Neural cell (in vitro differentiated cells): ENCODE measurements at regions not wholly inside any gene's neighbourhood (a gene's known extent, or its start where the extent isn't known, plus 50 kb on each side); places are given as distances from the start of the nearest gene placed in this dataset.

Source experiments
- H2AFZ ChIP-seq: fragments of 200-600, 300-800 bp; sonication (generic), shearing (Covaris generic); 2 replicates; pipeline ENCODE4 v1.6.0; 2014; ENCODE audit warnings: low read depth, mild to moderate bottlenecking, antibody characterized with exemption, low read length, moderate library complexity
- H3F3A ChIP-seq: fragments of 200-600 bp; shearing (Covaris generic); 2 replicates; pipeline ENCODE4 v1.6.1; 2016; ENCODE audit warnings: mild to moderate bottlenecking, moderate library complexity, mixed read lengths, antibody characterized with exemption, low read length; ENCODE audit not compliant: insufficient read depth, poor library complexity, severe bottlenecking
- H3K27ac ChIP-seq: fragments of 200-600, 300-800 bp; sonication (generic), shearing (Covaris generic); 2 replicates; pipeline ENCODE4 v1.5.1; 2014; ENCODE audit warnings: mild to moderate bottlenecking, low read length, moderate library complexity
- H3K27me3 ChIP-seq: fragments of 300-800, 200-600 bp; sonication (generic), shearing (Covaris generic); 2 replicates; pipeline ENCODE4 v1.6.0; 2014; ENCODE audit warnings: mild to moderate bottlenecking, low read depth, low read length, moderate library complexity; ENCODE audit not compliant: insufficient read depth
- H3K36me3 ChIP-seq: fragments of 300-800, 200-600 bp; sonication (generic), shearing (Covaris generic); 2 replicates; pipeline ENCODE4 v1.5.1; 2014; ENCODE audit warnings: mild to moderate bottlenecking, antibody characterized with exemption, low read length, moderate library complexity; ENCODE audit not compliant: insufficient read depth
- H3K4me2 ChIP-seq: fragments of 300-800, 200-600 bp; sonication (generic), shearing (Covaris generic); 2 replicates; pipeline ENCODE4 v1.6.0; 2014; ENCODE audit warnings: mild to moderate bottlenecking, low read length
- H3K4me3 ChIP-seq: fragments of 300-800, 200-600 bp; sonication (generic), shearing (Covaris generic); 2 replicates; pipeline ENCODE4 v1.5.1; 2014; ENCODE audit warnings: mild to moderate bottlenecking, low read length, moderate library complexity
- H3K79me2 ChIP-seq: fragments of 200-600 bp; shearing (Covaris generic); replicated peaks from 2 replicates; pipeline ENCODE4 v1.6.0; 2014; ENCODE audit warnings: mild to moderate bottlenecking, low read length, moderate library complexity; ENCODE audit not compliant: insufficient read depth
- H3K9ac ChIP-seq: fragments of 300-800, 200-600 bp; sonication (generic), shearing (Covaris generic); 2 replicates; pipeline ENCODE4 v1.6.1; 2016; ENCODE audit warnings: mild to moderate bottlenecking, low read length, mixed read lengths
- H3K9me2 ChIP-seq: fragments of 200-600 bp; shearing (Covaris generic); 2 replicates; pipeline ENCODE4 v1.6.1; 2016; ENCODE audit warnings: mild to moderate bottlenecking, low read length, mixed read lengths; ENCODE audit not compliant: insufficient read depth
- H3K9me3 ChIP-seq: fragments of 200-600, 300-800 bp; sonication (generic), shearing (Covaris generic); 2 replicates; pipeline ENCODE4 v1.6.1; 2016; ENCODE audit warnings: mild to moderate bottlenecking, mixed run types, low read length, moderate library complexity, mixed read lengths
- H4K20me1 ChIP-seq: fragments of 200-600 bp; shearing (Covaris generic); 2 replicates; pipeline ENCODE4 v1.6.1; 2016; ENCODE audit warnings: mild to moderate bottlenecking, mixed run types; ENCODE audit not compliant: insufficient read depth
- CTCF ChIP-seq: fragments of 450-650 bp; IDR thresholded peaks from 2 replicates; pipeline ENCODE4 v1.5.1; 2014; ENCODE audit warnings: antibody characterized with exemption, mild to moderate bottlenecking, moderate library complexity; ENCODE audit not compliant: poor library complexity, severe bottlenecking
- EP300 ChIP-seq: fragments of 450-650 bp; conservative IDR thresholded peaks from 2 replicates; pipeline ENCODE4 v1.6.1; 2014; ENCODE audit warnings: antibody characterized with exemption, mild to moderate bottlenecking, moderate library complexity; ENCODE audit not compliant: poor library complexity, severe bottlenecking
- EZH2 ChIP-seq: fragments of 200-600, 300-800 bp; shearing (Covaris generic), sonication (generic); IDR thresholded peaks from 2 replicates; pipeline ENCODE4 v1.6.1; 2014; ENCODE audit warnings: antibody characterized with exemption, low read length, borderline replicate concordance, mild to moderate bottlenecking; ENCODE audit not compliant: insufficient read depth, poor library complexity, severe bottlenecking
- MXI1 ChIP-seq: fragments of 450-650 bp; conservative IDR thresholded peaks from 2 replicates; pipeline ENCODE4 v1.6.1; 2014; ENCODE audit warnings: antibody characterized with exemption, mild to moderate bottlenecking; ENCODE audit not compliant: poor library complexity, severe bottlenecking
- POLR2AphosphoS5 ChIP-seq: IDR thresholded peaks from 2 replicates; pipeline ENCODE4 v1.6.1; 2012
- RAD21 ChIP-seq: fragments of 450-650 bp; conservative IDR thresholded peaks from 2 replicates; pipeline ENCODE4 v1.6.1; 2014; ENCODE audit warnings: antibody characterized with exemption, mild to moderate bottlenecking, moderate library complexity
- REST ChIP-seq: IDR thresholded peaks from 2 replicates; pipeline ENCODE4 v1.6.1; 2012; ENCODE audit warnings: borderline replicate concordance
- SMC3 ChIP-seq: fragments of 450-650 bp; conservative IDR thresholded peaks from 2 replicates; pipeline ENCODE4 v1.6.1; 2014; ENCODE audit warnings: antibody characterized with exemption, mild to moderate bottlenecking, moderate library complexity; ENCODE audit not compliant: poor library complexity
- TAF1 ChIP-seq: IDR thresholded peaks from 2 replicates; pipeline ENCODE4 v1.6.1; 2012; ENCODE audit warnings: low read depth

- Histone ChIP-seq H3K27ac (no peak overlapping the region), H2AFZ (no peak overlapping the region), H3F3A (peaks cover 13% of the 10 kb centered on the region), H4K20me1 (no peaks in the 10 kb centered on the region), H3K36me3 (no peaks in the 10 kb centered on the region), H3K4me2 (no peak overlapping the region), H3K9me2 (no peaks in the 10 kb centered on the region), H3K9me3 (no peaks in the 10 kb centered on the region), H3K4me3 (no peak overlapping the region), H3K79me2 (no peaks in the 10 kb centered on the region), H3K27me3 (peaks cover 32% of the 10 kb centered on the region), H3K9ac (no peak overlapping the region)
- TF ChIP-seq SMC3 = no peak
- TF ChIP-seq RAD21 = no peak
- TF ChIP-seq POLR2AphosphoS5 = no peak
- no peak for TF ChIP-seq CTCF
- no peak for TF ChIP-seq EP300
Measured at GRCh38 chr7:21044384-21044783, 257.7 kb upstream of the SP8 start.

GRCh38 chr7:21044913-21045568 lies 258.4 kb upstream of the SP8 start:
- Histone ChIP-seq H4K20me1 (no peaks in the 10 kb centered on the region), H3K9ac (no peak overlapping the region), H3F3A (peaks cover 13% of the 10 kb centered on the region), H3K79me2 (no peaks in the 10 kb centered on the region), H3K4me2 (no peak overlapping the region), H3K36me3 (no peaks in the 10 kb centered on the region), H3K9me2 (no peaks in the 10 kb centered on the region), H2AFZ (no peak overlapping the region), H3K27ac (no peak overlapping the region), H3K9me3 (no peaks in the 10 kb centered on the region), H3K27me3 (peaks cover 29% of the 10 kb centered on the region), H3K4me3 (peak overlapping the region; percentile 6)
- TF ChIP-seq MXI1 (peak; percentile 47), TAF1 (no peak), RAD21 (peak; percentile 29), SMC3 (peak; percentile 35), POLR2AphosphoS5 (peak; percentile 99), CTCF (peak; percentile 21), REST (peak; percentile 82), EP300 (peak; percentile 100), EZH2 (no peak)
